ENCODE measurements at regions not wholly inside any gene's neighbourhood (a gene's known extent, or its start where the extent isn't known, plus 50 kb on each side); places are given as distances from the start of the nearest gene placed in this dataset.

- H3F3A ChIP-seq (ENCODE audit: low read depth): no peaks in the 10 kb centered on the region
- no peak for DNase-seq (ENCODE audit: low spot score)
- no peak overlapping the region for H3K27ac Mint-ChIP-seq
Measured at GRCh38 chr21:22476726-22477646, 1478.8 kb downstream of the NCAM2 start.

DNA sequence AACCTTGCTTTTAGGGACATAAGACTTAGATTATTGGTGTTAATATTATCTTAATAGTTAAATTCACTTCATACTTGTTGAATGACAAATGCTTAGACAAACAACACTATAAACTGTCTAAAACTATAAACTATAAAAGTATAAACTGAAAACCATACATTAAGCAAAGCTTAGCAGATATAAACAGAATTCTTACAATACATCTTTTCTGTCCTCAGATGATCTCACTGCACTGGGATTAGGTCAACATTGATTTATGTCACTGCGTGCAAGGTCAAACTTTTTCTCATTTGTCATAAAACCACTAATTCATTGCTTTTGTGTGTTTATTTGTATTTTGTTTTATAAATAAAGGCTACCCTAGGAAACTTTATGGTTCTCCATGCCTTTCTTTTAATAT is 1491.8 kb downstream of the NCAM2 start:
- no peaks in the 10 kb centered on the region for H3K4me1 ChIP-seq
- no peaks in the 10 kb centered on the region for H3K4me1 Mint-ChIP-seq

More at GRCh38 chr21:22476726-22477646, 1478.8 kb downstream of the NCAM2 start:
- Histone ChIP-seq H4K20me1 (ENCODE audit: low read depth) (no peaks in the 10 kb centered on the region), H2AFZ (replicated peaks) (no peak overlapping the region), H3K4me1 (no peaks in the 10 kb centered on the region), H3K9me3 (ENCODE audit: low read depth) (no peaks in the 10 kb centered on the region), H3K4me3 (no peak overlapping the region), H3K4me2 (no peak overlapping the region), H3K79me2 (ENCODE audit: low read depth) (no peaks in the 10 kb centered on the region), H3K27me3 (no peaks in the 10 kb centered on the region), H3K9ac (no peak overlapping the region), H3K36me3 (no peaks in the 10 kb centered on the region), H3K27ac (no peak overlapping the region)
- H3K9me3 Mint-ChIP-seq: peaks cover 8% of the 10 kb centered on the region
- TF ChIP-seq EZH2 (IDR thresholded peaks at IDR 0.05) (no peak), EZH2phosphoT487 (IDR thresholded peaks at IDR 0.05) (no peak)
- TF ChIP-seq, protein P1, sequence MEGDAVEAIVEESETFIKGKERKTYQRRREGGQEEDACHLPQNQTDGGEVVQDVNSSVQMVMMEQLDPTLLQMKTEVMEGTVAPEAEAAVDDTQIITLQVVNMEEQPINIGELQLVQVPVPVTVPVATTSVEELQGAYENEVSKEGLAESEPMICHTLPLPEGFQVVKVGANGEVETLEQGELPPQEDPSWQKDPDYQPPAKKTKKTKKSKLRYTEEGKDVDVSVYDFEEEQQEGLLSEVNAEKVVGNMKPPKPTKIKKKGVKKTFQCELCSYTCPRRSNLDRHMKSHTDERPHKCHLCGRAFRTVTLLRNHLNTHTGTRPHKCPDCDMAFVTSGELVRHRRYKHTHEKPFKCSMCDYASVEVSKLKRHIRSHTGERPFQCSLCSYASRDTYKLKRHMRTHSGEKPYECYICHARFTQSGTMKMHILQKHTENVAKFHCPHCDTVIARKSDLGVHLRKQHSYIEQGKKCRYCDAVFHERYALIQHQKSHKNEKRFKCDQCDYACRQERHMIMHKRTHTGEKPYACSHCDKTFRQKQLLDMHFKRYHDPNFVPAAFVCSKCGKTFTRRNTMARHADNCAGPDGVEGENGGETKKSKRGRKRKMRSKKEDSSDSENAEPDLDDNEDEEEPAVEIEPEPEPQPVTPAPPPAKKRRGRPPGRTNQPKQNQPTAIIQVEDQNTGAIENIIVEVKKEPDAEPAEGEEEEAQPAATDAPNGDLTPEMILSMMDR (IDR thresholded peaks at IDR 0.05): no peak
- peaks cover 2% of the 10 kb centered on the region for H3K27me3 Mint-ChIP-seq (ENCODE audit: insufficient read depth, low read depth)
- no peaks in the 10 kb centered on the region for H3K4me1 Mint-ChIP-seq
- no peak overlapping the region for H3K4me3 Mint-ChIP-seq
- no peaks in the 10 kb centered on the region for H3K36me3 Mint-ChIP-seq

GRCh38 chr21:22516230-22516629 is 1518.0 kb downstream of the NCAM2 start:
- no peaks in the 10 kb centered on the region for H3K9me3 Mint-ChIP-seq
- no peaks in the 10 kb centered on the region for H3K36me3 Mint-ChIP-seq
- no peaks in the 10 kb centered on the region for H3K4me1 Mint-ChIP-seq

More for the DNA sequence above, 1491.8 kb downstream of the NCAM2 start:
- Histone ChIP-seq H3K27ac (no peak overlapping the region), H3K79me2 (ENCODE audit: low read depth) (no peaks in the 10 kb centered on the region), H3F3A (ENCODE audit: low read depth) (no peaks in the 10 kb centered on the region), H3K4me2 (no peak overlapping the region), H3K9me3 (ENCODE audit: low read depth) (no peaks in the 10 kb centered on the region), H3K4me3 (no peak overlapping the region), H3K36me3 (no peaks in the 10 kb centered on the region), H2AFZ (replicated peaks) (no peak overlapping the region), H4K20me1 (ENCODE audit: low read depth) (no peaks in the 10 kb centered on the region), H3K27me3 (no peaks in the 10 kb centered on the region), H3K9ac (no peak overlapping the region)
- no peaks in the 10 kb centered on the region for H3K36me3 Mint-ChIP-seq
- TF ChIP-seq, protein P1 (IDR thresholded peaks at IDR 0.05): no peak
- no peak for TF ChIP-seq EZH2phosphoT487 (IDR thresholded peaks at IDR 0.05)
- no peak for TF ChIP-seq EZH2 (IDR thresholded peaks at IDR 0.05)
- H3K27ac Mint-ChIP-seq: no peak overlapping the region
- no peak for DNase-seq (ENCODE audit: low spot score)
- H3K9me3 Mint-ChIP-seq: no peaks in the 10 kb centered on the region
- H3K27me3 Mint-ChIP-seq (ENCODE audit: insufficient read depth, low read depth): peaks cover 3% of the 10 kb centered on the region
- H3K4me3 Mint-ChIP-seq: no peak overlapping the region

More at GRCh38 chr21:22516230-22516629, 1518.0 kb downstream of the NCAM2 start:
- H3K27me3 ChIP-seq: no peaks in the 10 kb centered on the region
- H3K4me2 ChIP-seq: no peak overlapping the region
- no peaks in the 10 kb centered on the region for H3K79me2 ChIP-seq (ENCODE audit: low read depth)
- TF ChIP-seq EZH2phosphoT487 (IDR thresholded peaks at IDR 0.05): no peak
- TF ChIP-seq, protein P1 (IDR thresholded peaks at IDR 0.05): no peak
- no peak for TF ChIP-seq EZH2 (IDR thresholded peaks at IDR 0.05)
- H3K27ac ChIP-seq: no peak overlapping the region
- no peaks in the 10 kb centered on the region for H3K9me3 ChIP-seq (ENCODE audit: low read depth)
- H3K36me3 ChIP-seq: no peaks in the 10 kb centered on the region
- no peaks in the 10 kb centered on the region for H4K20me1 ChIP-seq (ENCODE audit: low read depth)
- no peak overlapping the region for H3K4me3 ChIP-seq
- no peak overlapping the region for H2AFZ ChIP-seq (replicated peaks)
- Mint-ChIP-seq H3K4me3 (no peak overlapping the region), H3K27me3 (ENCODE audit: insufficient read depth, low read depth) (peaks cover 3% of the 10 kb centered on the region), H3K27ac (no peak overlapping the region)
- no peak for DNase-seq (ENCODE audit: low spot score)
- no peaks in the 10 kb centered on the region for H3K4me1 ChIP-seq
- no peaks in the 10 kb centered on the region for H3F3A ChIP-seq (ENCODE audit: low read depth)
- no peak overlapping the region for H3K9ac ChIP-seq

Measured in neural progenitor cell (in vitro differentiated cells).